Heart right ventricle (tissue), 16 donors: ENCODE measurements at regions not wholly inside any gene's neighbourhood (a gene's known extent, or its start where the extent isn't known, plus 50 kb on each side); places are given as distances from the start of the nearest gene placed in this dataset.

Source experiments
- ATAC-seq, 8 donors: fragments of 200-7000 bp; cut with Tn5 transposase; one replicate each; pipeline ENCODE4 v1.9.1; 2020; ENCODE audit warnings: mild to moderate bottlenecking in 8 of 8, moderate library complexity in 8 of 8, moderate number of reproducible peaks in 1 of 8
- DNase-seq, 2 donors: peaks; one replicate each; pipeline ENCODE4 v3.0.0-alpha.2; 2020
- H3K27ac ChIP-seq, 10 donors: fragments of 200-600 bp; sonication (generic) in 2 of 10; one replicate each; pipeline versions ENCODE4 v1.5.0 to v1.8.0; 2020 to 2022; ENCODE audit warnings: mild to moderate bottlenecking in 3 of 10
- H3K27me3 ChIP-seq, 7 donors: fragments of 200-600 bp; one replicate each; pipeline ENCODE4 v1.8.0; 2021 to 2022; ENCODE audit warnings: mild to moderate bottlenecking in 2 of 7
- H3K36me3 ChIP-seq, 9 donors: fragments of 200-600 bp; sonication (generic) in 1 of 9; one replicate each; pipeline versions ENCODE4 v1.5.0 to v1.8.0; 2020 to 2022; ENCODE audit warnings: mild to moderate bottlenecking in 2 of 9
- H3K4me1 ChIP-seq, 9 donors: fragments of 200-600 bp; sonication (generic) in 1 of 9; one replicate each; pipeline versions ENCODE4 v1.5.0 to v1.8.0; 2020 to 2022; ENCODE audit warnings: mild to moderate bottlenecking in 4 of 9
- H3K4me3 ChIP-seq, 10 donors: fragments of 200-600 bp; sonication (generic) in 2 of 10; one replicate each; pipeline versions ENCODE4 v1.5.0 to v1.8.0; 2020 to 2022; ENCODE audit warnings: mild to moderate bottlenecking in 7 of 10, moderate library complexity in 2 of 10
- H3K9me3 ChIP-seq, 11 donors: fragments of 200-600 bp in 10 of 11; sonication (generic) in 2 of 11; one replicate each; pipeline versions ENCODE4 v1.5.0 to v1.8.0; 2013 to 2022; ENCODE audit warnings: mild to moderate bottlenecking in 2 of 11, control low read depth in 1 of 11, moderate library complexity in 1 of 11
- WGBS, 2 donors: extraction: QIAGEN DNeasy Blood & Tissue Kit; methylation state at CpG; one replicate each; pipeline ENCODE4 v1.1.7; 2013; ENCODE audit warnings: inconsistent platforms in 1 of 2; 5-methylcytosine and 5-hydroxymethylcytosine counted together
- intact Hi-C, 10 donors: fragments of 100-400 bp; cut with DNase I; formaldehyde crosslinking; loops; one replicate each; pipeline versions ENCODE4 v1.11.1 to v1.14.2; 2022
- TF ChIP-seq, protein P1 (sequence below), 9 donors: fragments of 200-600 bp; sonication (generic) in 2 of 9; IDR thresholded peaks; one replicate each; pipeline versions ENCODE4 v1.5.0 to v1.8.0; 2021 to 2022; ENCODE audit warnings: antibody characterized with exemption in 9 of 9, mild to moderate bottlenecking in 5 of 9, moderate library complexity in 1 of 9
- donor health status: Arrhythmogenic right ventricular cardiomyopathy.
- donor health status: ischemic (EF 13 %, LVEDD 7.1; RV severe dilation, severe dysfunction).
- donor health status: healthy with polysubstance abuse.
- donor health status: DM: no; HTN: yes; CAD: no.
- donor health status: DM: no; HTN: no; CAD: no.
- donor health status: ischemic (EF 25% LVEDD 6.9; RV normal size, moderate dysfunction).
- donor health status: ischemic (EF 25% LVEDD 5.7; RV mildly dilated, moderate dysfunction).
- donor health status: healthy.
- donor health status: DM: yes; HTN: yes; CAD: no.
- donor health status: Ischemic cardiomyopathy.
- donor health status: ischemic (EF 35%, LVEDD 5.7; RV mildly dilated, moderate dysfunction).
- donor health status: nonischemic (EF 11% LVEDD 7.7; RV severe dilation, severe dysfunction).
- donor health status: DM: yes; HTN: yes; CAD: no.
- donor health status: PGD.
- donor health status: ischemic (EF 29% LVEDD 5.4; RV normal size, mild dysfunction).
- donor health status: nonischemic (EF 23%, LVEDD 6.1; RV moderate dilation, normal function).

DNA sequence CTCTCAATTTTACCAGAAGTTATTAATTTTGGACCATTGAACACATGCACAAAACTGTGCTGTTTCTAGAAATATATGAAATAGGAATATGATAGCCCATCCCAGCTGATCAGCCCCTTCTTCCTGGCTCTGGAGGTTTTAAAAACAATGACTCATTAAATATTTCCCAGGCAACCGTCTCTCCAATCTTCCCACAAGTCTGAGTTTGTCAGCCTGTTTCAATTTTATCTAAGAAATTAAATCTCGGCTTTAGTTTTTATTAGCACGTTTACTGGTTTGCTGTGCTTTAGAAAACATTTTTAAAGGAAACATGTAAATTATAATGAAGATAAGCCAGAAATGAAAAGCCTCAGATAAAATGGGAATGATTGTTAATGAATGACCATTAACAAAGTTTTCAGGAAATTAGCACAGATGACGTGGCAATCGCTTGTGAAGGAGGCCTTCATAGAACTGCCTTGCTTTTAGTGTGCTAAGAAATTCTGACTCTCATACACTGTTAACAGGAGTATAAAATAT, 89.3 kb upstream of the RAP1B start:
- Histone ChIP-seq H3K9me3 (peaks cover 0 to 4% (median 0%) of the 10 kb centered on the region in 11 donors), H3K27ac (peak overlapping the region; percentile 12 to 80 (median 47)), H3K27me3 (no peaks in the 10 kb centered on the region), H3K36me3 (no peaks in the 10 kb centered on the region), H3K4me1 (peaks cover 0 to 18% (median 8%) of the 10 kb centered on the region in 9 donors), H3K4me3 (peak overlapping the region in 1 of 10 donors; percentile 3)
- 37 to 41% methylated on average over 5 of the region's 5 CpGs for WGBS, 2 donors
- TF ChIP-seq, protein P1, sequence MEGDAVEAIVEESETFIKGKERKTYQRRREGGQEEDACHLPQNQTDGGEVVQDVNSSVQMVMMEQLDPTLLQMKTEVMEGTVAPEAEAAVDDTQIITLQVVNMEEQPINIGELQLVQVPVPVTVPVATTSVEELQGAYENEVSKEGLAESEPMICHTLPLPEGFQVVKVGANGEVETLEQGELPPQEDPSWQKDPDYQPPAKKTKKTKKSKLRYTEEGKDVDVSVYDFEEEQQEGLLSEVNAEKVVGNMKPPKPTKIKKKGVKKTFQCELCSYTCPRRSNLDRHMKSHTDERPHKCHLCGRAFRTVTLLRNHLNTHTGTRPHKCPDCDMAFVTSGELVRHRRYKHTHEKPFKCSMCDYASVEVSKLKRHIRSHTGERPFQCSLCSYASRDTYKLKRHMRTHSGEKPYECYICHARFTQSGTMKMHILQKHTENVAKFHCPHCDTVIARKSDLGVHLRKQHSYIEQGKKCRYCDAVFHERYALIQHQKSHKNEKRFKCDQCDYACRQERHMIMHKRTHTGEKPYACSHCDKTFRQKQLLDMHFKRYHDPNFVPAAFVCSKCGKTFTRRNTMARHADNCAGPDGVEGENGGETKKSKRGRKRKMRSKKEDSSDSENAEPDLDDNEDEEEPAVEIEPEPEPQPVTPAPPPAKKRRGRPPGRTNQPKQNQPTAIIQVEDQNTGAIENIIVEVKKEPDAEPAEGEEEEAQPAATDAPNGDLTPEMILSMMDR (IDR thresholded peaks at IDR 0.05) = no peak
- intact Hi-C loops = loop anchor here in 1 of 10 donors (10.0 kb wide), 1 partner anchor 157 kb away; no protein-coding TSS in a partner anchor
- ATAC-seq (peak in 6 of 8 donors; percentile 50 to 82 (median 70)), DNase-seq (no peak)

DNA sequence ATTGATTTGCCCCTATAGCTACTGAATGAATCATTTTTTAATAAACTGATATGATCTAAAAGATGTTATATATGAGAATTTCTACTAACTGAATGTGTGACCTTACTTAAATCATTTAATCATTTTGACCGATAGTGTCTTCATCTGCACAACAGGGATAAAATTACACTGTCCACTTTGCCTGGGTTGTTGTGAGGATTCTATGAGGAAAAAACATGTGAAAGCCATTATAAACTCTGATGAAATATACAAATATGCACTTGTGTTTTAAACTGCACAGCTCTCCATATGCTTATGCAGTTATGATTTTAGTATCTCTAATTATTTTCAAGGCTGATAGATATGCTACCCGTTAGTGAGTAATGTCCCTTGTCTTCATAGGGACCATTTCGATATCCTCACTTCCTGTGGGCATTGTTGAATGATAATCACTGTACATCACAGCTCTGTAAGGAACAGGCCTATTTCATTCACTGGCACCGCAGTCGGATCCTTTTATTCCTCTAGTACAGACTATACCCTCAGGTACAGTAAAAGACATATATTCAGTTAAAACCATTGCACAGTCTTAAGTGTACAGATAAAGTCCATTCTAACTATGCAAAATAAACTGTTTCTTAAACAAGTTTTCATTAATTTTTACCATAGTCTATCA, 88.7 kb upstream of the RAP1B start:
- DNase-seq (no peak), ATAC-seq (no peak)
- TF ChIP-seq, protein P1 (IDR thresholded peaks at IDR 0.05) = no peak
- Histone ChIP-seq H3K27ac (peak overlapping the region in 9 of 10 donors; percentile 12 to 80 (median 52)), H3K4me3 (no peak overlapping the region), H3K27me3 (no peaks in the 10 kb centered on the region), H3K36me3 (no peaks in the 10 kb centered on the region), H3K9me3 (peaks cover 0 to 6% (median 0%) of the 10 kb centered on the region in 11 donors), H3K4me1 (peaks cover 0 to 18% (median 8%) of the 10 kb centered on the region in 9 donors)
- WGBS, 2 donors = 61 to 69% methylated on average over 5 of the region's 5 CpGs
- intact Hi-C loops = loop anchor here in 1 of 10 donors (10.0 kb wide), 1 partner anchor 157 kb away; no protein-coding TSS in a partner anchor

DNA sequence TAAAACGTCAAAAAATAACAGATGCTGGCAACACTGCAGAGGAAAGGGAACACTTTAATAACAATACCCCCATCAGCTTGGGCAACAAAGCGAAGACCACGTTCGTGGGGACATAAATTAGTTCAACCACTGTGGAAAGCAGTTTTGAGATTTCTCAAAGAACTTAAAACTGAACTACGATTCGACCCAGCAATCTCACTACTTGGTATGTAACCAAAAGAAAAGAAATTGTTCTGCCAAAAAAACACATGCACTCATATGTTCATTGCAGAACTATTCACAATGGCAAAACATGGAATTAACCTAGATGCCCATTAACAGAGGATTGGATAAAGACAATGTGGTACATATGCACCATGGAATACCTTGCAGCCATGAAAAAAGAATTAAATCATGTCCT, 81.2 kb upstream of the RAP1B start:
- H3K27me3 ChIP-seq = no peaks in the 10 kb centered on the region
- TF ChIP-seq, protein P1 (IDR thresholded peaks at IDR 0.05) = no peak
- no peaks in the 10 kb centered on the region for H3K36me3 ChIP-seq
- H3K4me1 ChIP-seq = peaks cover 0 to 20% (median 6%) of the 10 kb centered on the region in 9 donors
- no peak for DNase-seq
- H3K9me3 ChIP-seq = peaks cover 0 to 8% (median 0%) of the 10 kb centered on the region in 11 donors
- ATAC-seq = no peak
- no peak overlapping the region for H3K27ac ChIP-seq
- H3K4me3 ChIP-seq = no peak overlapping the region
- intact Hi-C loops = loop anchor here in 1 of 10 donors (10.0 kb wide), 1 partner anchor 165 kb away; no protein-coding TSS in a partner anchor
- 78 to 83% methylated on average over 6 of the region's 6 CpGs for WGBS, 2 donors

DNA sequence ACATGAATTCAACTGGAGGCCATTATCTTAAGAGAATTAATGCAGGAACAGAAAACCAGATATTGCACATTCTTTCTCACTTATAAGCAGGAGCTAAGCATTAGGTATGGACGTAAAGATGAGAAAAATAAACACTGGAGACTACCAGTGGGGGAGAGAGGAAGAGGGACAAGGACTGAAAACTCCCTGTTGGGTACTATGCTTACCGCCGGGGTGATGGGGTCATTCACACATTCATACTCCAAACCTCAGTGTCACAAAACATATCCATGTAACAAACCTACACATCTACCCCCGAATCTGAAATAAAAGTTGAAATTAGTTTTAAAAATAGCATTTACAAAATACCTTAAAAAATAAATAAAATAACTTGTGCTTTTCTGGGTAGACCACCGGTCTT, 80.8 kb upstream of the RAP1B start:
- peaks cover 0 to 8% (median 0%) of the 10 kb centered on the region in 11 donors for H3K9me3 ChIP-seq
- no peak for ATAC-seq
- H3K4me1 ChIP-seq = peaks cover 0 to 20% (median 6%) of the 10 kb centered on the region in 9 donors
- TF ChIP-seq, protein P1 (IDR thresholded peaks at IDR 0.05) = no peak
- H3K27ac ChIP-seq = no peak overlapping the region
- H3K4me3 ChIP-seq = no peak overlapping the region
- H3K27me3 ChIP-seq = no peaks in the 10 kb centered on the region
- H3K36me3 ChIP-seq = no peaks in the 10 kb centered on the region
- no peak for DNase-seq
- WGBS, 2 donors = 91 to 94% methylated on average over 5 of the region's 5 CpGs
- intact Hi-C loops = loop anchor here in 3 of 10 donors (10.0 kb wide), 3 partner anchors 85 to 165 kb away; partner anchors contain the start of gene RAP1B (in 1 of the 3)
